NCI-H1092 treated with DMSO at 0.1 percent for 48 hours (cell line): ENCODE measurements at regions not wholly inside any gene's neighbourhood (a gene's known extent, or its start where the extent isn't known, plus 50 kb on each side); places are given as distances from the start of the nearest gene placed in this dataset.
"Not testable (repeated sequence)": the region's sequence is repeated elsewhere in the genome, so short reads cannot be mapped to it uniquely, and the experiment has no call there.

ENCODE experiments used
- DNase-seq: peaks from one replicate; lab custom pipeline; 2025; lab: John Stamatoyannopoulos, UW

DNA sequence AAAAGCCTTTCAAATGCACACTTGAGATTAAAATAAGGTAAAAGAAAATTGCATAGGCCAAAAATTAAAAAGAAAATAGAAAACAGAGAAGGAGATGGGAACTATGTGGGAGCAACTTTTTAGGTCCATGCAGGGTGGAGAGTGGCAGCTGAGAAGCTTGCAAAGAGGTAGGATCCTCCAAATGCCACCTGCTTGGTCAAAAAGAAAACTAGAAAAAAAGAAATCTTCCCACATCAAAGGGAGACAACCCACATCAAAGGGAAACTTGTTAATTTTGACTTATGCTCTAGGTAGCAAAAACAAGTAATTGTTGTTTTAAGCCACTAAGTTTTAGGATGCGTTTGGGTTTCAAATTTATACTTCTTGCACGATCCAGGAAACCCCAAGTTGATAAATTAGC is 342.9 kb downstream of the IL20RB start:
- no peak for DNase-seq

DNA sequence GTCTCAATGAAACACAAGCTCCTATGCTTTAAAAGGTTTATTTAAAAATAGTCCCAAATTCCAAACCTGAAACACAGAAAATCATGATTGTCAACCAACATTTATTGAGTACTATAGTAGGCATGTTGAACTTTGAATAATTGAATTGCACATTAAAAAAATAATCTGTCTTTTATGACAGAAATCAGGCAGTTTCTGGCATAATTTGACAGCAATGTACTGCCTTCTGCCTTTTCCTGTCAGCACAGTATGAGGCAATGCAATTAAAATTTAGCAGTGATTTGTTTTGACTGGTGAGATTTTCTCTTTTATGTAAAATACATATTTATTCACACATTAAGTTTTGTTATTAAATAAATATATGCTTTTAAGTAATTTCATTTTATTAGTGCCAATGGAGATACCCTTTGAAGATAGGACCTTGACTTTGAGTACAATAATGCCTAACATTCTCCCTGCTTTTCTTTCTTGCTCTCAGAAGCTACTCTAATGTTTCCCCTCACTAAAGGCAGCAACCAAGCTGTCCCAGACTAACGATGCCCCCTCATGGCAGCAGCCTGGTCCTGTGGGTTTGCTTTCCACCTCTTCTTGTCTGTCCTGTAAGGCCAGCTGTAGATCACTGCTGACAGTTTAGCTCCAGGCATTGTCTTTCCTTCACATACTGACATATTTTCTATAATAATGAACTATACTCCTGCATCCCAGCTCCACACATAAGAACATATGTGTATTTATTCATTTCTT is 346.7 kb downstream of the IL20RB start:
- no peak for DNase-seq

DNA sequence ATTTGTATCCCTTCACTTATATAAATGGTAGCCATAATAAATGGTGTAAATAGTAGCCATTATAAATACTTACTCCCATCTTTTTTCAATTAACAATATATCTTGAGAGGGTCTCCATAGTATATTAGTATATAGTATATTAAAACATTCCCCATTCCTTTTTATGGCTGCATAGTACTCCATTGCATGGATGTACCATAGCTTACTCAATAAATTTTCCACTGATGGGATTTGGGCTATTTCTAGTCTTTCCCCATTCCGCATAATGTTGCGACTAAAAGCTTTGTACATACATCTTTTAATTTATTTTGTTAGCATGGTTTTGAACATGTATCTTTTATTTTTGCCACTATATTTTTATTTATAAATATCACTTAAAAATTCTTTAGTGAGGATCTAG is 366.3 kb downstream of the IL20RB start:
- DNase-seq: no peak

GRCh38 chr3:137325170-137325569 is 367.4 kb downstream of the IL20RB start:
- no peak for DNase-seq

DNA sequence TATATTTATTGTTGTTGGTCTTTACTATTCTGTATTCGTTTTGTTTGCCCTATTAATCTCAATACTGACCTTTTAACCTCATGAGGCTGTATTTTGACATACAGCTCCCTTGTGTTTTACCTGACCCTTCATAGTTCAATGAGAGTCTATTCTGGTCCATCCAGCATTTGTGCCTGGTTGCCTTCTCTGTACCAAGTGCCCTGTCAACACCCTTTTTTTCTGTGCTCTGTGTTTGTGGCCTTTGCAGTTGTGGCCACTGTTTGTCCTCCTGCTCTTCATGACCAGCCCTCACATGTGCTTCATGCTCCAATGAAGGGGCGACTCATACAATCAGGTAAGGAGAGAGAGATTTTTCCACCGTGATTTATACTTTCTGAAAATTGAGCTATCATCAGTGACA is 368.2 kb downstream of the IL20RB start:
- no peak for DNase-seq

- no peak for DNase-seq
These were observed 371.8 kb downstream of the IL20RB start for GRCh38 chr3:137329594-137329993.

GRCh38 chr3:137330246-137330645 is 372.5 kb downstream of the IL20RB start:
- no peak for DNase-seq

DNA sequence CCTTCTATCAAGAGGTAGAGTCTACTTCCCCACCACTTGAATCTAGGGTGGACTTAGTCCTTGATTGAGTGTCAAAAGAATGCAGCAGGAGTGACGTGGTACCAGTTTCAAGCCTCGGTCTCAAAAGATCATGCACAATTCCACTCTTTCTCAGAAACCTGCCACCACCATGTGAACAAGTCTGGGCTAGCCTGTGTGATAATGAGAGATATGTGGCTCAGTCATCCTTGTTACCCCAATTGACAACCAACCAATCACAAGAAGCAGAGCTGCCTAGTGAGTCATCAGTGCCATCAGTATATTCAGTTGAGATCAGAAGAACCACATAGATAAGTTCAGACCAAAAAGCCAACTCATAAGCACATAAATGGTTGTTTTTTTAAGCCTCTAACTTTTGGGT is 374.5 kb downstream of the IL20RB start:
- DNase-seq: no peak

- no peak for DNase-seq
These were observed 377.7 kb downstream of the IL20RB start for GRCh38 chr3:137335478-137335877.

- DNase-seq: not testable (repeated sequence)
These were observed 380.6 kb downstream of the IL20RB start for GRCh38 chr3:137338400-137338799.

GRCh38 chr3:137343283-137343682 is 385.5 kb downstream of the IL20RB start:
- no peak for DNase-seq

DNA sequence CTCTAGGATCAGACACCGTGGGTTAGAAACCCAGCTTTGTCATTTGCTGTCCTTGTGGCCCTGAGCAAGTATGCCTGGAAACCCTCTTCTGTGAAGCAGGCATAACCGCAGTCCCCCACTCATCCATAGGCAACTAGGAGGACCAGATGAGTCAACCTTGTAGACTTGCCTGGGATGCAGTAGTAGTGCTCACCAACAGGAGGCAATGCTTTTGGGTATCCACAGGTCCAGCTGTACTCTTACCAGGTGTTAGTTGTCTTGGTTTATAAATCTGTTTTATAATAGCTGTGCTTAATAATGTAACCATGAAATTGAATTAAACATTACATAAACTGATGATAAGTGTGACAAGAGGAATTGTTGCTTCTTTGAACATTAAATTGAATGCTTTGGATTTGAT is 389.3 kb downstream of the IL20RB start:
- no peak for DNase-seq

DNA sequence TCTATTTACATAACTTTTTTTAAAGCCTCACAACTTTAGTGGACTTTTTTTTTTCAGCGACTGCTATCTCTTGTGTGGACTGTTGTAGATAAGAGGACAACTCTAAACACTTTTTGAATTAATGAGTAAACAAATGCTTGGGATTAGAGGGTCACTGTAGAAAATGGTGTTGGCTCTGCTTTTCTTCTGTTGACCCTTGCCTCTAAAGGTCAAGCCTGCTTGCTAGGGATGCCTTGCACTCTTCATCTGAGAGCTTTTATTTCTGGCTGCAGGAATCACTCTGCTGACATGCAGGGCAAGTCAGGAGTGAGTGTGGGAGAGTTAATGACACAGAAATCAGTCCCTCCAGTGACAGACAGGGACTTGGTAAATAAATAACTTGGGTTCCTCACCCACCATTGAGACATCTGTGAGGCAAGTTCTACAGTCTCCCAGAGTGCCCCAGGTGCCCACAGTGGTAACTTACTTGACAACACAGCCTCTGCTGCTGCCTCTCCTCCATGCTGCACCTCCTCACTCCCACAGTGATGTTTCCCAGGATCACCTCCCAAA is 390.1 kb downstream of the IL20RB start:
- no peak for DNase-seq

DNA sequence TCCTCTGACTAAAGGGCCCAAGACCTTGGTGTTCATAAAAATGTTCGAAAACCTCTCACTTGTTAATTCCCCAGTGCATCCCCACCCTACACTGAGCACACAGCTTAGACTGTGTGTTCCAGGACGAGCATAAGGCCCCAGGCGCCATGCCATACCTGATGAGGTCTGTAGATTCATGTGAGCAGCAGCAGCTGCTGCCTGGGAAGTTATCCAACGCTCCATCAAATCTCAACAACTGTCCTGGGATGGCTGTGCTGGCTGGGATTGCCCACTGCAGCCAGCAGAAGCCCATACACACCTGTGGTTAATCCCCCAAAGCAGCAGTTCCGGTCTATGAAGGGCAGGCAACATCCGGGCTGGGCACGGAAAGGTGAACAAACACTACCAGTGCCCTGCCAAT is 391.2 kb downstream of the IL20RB start:
- no peak for DNase-seq

GRCh38 chr3:137349557-137350348 is 392.0 kb downstream of the IL20RB start:
- no peak for DNase-seq

DNA sequence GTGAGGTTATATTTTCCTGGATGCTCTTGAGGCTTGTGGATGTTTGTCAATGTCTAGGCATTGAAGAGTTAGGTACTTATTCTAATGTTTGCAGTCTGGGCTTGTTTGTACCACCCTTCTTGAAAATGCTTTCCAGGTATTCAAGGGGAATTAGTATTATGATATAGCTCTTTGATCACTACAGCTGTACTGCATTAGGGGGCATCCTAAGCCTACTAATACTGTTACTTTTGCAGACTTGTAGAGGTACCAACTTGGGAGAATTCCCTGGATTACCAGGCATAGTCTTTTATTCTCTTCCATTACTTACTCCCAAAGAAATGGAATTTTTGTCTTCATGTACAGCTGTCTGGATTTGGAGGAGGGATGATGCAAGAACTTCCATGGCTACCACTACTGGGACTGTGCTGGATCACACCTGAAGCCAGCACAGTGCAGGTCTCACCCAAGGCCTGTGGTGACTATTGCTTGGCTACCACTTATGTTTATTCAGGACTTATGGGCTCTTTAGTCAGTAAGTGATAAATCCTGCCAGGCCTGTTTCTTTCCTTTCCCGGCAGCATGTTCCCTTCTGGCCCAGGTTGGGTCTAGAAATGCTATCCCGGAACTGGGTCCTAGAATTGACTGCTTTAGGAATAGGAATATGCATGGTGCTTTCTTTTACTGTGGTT is 402.9 kb downstream of the IL20RB start:
- no peak for DNase-seq

DNA sequence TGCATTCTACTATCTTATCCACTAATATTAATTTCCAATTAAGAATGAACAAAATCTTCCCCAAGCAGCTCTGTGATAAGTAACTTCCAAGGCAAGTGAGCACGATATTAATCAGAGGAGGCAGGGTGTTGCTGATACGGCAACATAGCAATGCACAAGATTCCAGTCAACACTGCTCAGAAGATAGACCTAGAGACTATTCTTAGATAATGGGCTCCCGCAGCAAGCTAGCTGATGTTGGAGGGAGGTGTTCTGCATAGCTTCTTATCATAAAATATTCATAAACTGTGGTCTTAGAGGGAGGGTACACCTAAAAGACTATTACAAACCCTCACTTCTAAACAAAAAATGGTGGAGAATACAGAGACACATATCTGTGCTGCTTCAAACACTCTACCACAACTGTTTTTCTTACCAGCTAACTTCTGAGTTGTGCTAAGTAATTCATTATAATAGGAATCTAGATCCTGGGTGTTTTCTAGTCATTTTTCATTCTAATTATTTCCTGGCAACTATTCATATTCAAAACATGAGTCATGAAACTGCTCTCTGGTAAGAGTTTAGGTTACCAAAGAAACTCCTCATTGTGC is 382.0 kb upstream of the SOX14 start:
- DNase-seq: no peak

DNA sequence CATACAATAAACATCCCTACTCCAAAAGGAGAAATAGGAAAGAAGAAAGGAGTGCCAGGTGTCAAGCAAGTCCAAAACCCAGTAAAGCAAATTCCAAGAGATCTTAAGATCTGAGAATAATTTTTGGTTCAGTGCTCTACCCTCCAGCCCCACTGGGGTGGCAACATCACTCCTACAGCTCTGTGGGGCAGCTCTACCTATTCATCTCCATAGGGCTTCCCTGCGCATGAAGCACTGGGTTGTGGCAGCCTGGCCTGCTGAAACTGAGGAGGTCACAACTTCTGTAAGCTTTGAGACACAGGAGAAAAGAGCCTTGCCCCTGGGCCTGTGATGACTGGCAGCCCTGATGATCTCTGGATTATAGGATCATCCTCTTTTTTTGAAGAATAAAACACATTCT is 378.2 kb upstream of the SOX14 start:
- no peak for DNase-seq

GRCh38 chr3:137409584-137409983 is 354.5 kb upstream of the SOX14 start:
- DNase-seq: no peak

DNA sequence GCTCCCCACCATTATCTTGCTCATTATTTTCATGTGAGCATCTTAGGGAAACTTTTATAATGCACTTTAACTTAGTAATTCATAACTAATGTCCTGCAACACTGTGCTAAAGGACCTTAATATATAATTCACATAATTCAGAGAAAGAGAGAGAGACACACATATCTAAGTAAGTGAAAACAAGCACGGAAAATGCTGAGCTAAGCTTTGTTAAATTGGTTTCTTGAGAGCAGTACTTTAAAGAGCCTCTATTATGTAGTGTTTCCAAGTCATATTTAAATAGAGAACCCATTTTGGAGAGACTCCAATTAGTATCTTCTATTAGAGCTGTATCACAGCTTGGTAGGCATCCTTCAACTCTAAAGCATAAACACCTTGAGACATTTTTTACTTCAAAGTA is 354.1 kb upstream of the SOX14 start:
- DNase-seq: no peak

- no peak for DNase-seq
These were observed 343.7 kb upstream of the SOX14 start for GRCh38 chr3:137420198-137420995.

DNA sequence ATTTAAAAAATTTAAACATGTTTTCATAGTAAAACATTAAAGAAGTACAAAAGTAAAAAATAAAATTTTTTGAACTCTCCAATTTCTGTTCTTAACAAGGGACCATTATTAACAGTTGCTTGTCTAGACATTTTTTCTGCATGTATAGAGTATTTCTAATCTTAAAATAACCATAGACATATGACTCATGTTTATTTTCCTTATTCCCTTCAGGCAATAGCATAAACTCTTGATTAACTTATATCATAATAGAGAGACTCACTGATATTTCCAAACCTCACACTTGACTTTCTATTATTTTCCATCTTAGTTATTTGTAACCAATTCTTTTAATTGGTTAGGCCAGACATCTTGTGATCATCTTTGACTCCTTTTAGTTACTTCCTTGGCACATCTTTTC is 325.6 kb upstream of the SOX14 start:
- DNase-seq: no peak
